WERI-Rb-1 (cell line): ENCODE measurements at regions not wholly inside any gene's neighbourhood (a gene's known extent, or its start where the extent isn't known, plus 50 kb on each side); places are given as distances from the start of the nearest gene placed in this dataset.
A peak's percentile ranks its signal among the peaks of the same experiment; 100 is the strongest.
"Not testable (repeated sequence)": the region's sequence is repeated elsewhere in the genome, so short reads cannot be mapped to it uniquely, and the experiment has no call there.

ENCODE experiments used
- DNase-seq: peaks from one replicate; pipeline ENCODE4 v3.0.0-alpha.2; 2020
- H3K27ac ChIP-seq: fragments of 250-450 bp; sonication (Bioruptor Pico); 2 replicates; pipeline ENCODE4 v1.5.1; 2020; ENCODE audit warnings: mild to moderate bottlenecking, moderate library complexity
- H3K27me3 ChIP-seq: fragments of 250-450 bp; sonication (Bioruptor Pico); 2 replicates; pipeline ENCODE4 v1.5.1; 2021; ENCODE audit warnings: mild to moderate bottlenecking, low read depth, moderate library complexity; ENCODE audit not compliant: insufficient read depth, severe bottlenecking
- H3K36me3 ChIP-seq: fragments of 250-450 bp; sonication (Bioruptor Pico); 2 replicates; pipeline ENCODE4 v1.5.1; 2020; ENCODE audit warnings: mild to moderate bottlenecking, moderate library complexity
- H3K4me3 ChIP-seq: 2 replicates; pipeline ENCODE4 v1.5.1; 2011; ENCODE audit warnings: low read depth, mild to moderate bottlenecking, control low read depth, low read length
- H3K9me3 ChIP-seq: fragments of 250-450 bp; sonication (Bioruptor Pico); 2 replicates; pipeline ENCODE4 v1.5.1; 2021; ENCODE audit warnings: mild to moderate bottlenecking, moderate library complexity; ENCODE audit not compliant: severe bottlenecking
- TF ChIP-seq, protein P1 (sequence below): IDR thresholded peaks from 2 replicates; pipeline ENCODE4 v1.5.1; 2011; ENCODE audit warnings: low read depth, mild to moderate bottlenecking, control low read depth, inconsistent platforms, low read length

- Histone ChIP-seq H3K4me3 (no peak overlapping the region), H3K9me3 (no peaks in the 10 kb centered on the region), H3K27me3 (peaks cover 25% of the 10 kb centered on the region), H3K27ac (no peak overlapping the region), H3K36me3 (no peaks in the 10 kb centered on the region)
- TF ChIP-seq, protein P1, sequence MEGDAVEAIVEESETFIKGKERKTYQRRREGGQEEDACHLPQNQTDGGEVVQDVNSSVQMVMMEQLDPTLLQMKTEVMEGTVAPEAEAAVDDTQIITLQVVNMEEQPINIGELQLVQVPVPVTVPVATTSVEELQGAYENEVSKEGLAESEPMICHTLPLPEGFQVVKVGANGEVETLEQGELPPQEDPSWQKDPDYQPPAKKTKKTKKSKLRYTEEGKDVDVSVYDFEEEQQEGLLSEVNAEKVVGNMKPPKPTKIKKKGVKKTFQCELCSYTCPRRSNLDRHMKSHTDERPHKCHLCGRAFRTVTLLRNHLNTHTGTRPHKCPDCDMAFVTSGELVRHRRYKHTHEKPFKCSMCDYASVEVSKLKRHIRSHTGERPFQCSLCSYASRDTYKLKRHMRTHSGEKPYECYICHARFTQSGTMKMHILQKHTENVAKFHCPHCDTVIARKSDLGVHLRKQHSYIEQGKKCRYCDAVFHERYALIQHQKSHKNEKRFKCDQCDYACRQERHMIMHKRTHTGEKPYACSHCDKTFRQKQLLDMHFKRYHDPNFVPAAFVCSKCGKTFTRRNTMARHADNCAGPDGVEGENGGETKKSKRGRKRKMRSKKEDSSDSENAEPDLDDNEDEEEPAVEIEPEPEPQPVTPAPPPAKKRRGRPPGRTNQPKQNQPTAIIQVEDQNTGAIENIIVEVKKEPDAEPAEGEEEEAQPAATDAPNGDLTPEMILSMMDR, result no peak
- DNase-seq, result no peak
These were observed 1035.2 kb upstream of the SLIT2 start for GRCh38 chr4:19216476-19216875.

GRCh38 chr4:19214591-19215186, 1037.0 kb upstream of the SLIT2 start:
- H3K27ac ChIP-seq, result no peak overlapping the region
- no peak overlapping the region for H3K4me3 ChIP-seq
- DNase-seq, result no peak
- H3K9me3 ChIP-seq, result peaks cover 3% of the 10 kb centered on the region
- no peaks in the 10 kb centered on the region for H3K36me3 ChIP-seq
- TF ChIP-seq, protein P1, result no peak
- H3K27me3 ChIP-seq, result peaks cover 29% of the 10 kb centered on the region

DNA sequence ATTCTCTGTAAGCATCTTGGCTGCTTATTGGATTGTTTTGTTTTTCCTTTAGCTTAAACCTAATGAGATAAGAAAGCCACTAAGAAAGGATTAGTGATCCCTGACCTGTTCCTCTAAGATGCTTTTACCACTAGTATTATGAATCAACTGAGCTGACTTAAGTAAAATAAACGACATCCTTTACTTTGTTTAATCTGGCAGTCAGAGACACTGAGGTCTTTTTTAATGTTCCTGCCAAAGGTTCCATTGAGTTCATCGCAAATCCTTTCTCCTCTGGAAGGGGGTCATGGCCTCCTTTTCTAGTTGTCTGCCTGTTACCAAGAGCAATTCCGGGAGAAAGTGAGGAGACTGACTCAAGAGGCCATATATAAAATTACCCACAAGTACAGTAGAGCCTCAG, 1038.3 kb upstream of the SLIT2 start:
- Histone ChIP-seq H3K27ac (no peak overlapping the region), H3K9me3 (peaks cover 3% of the 10 kb centered on the region), H3K4me3 (no peak overlapping the region), H3K36me3 (no peaks in the 10 kb centered on the region), H3K27me3 (peaks cover 32% of the 10 kb centered on the region)
- TF ChIP-seq, protein P1, result no peak
- peak; percentile 67 for DNase-seq

- H3K27me3 ChIP-seq, result peaks cover 19% of the 10 kb centered on the region
- H3K36me3 ChIP-seq, result no peaks in the 10 kb centered on the region
- no peak overlapping the region for H3K4me3 ChIP-seq
- peaks cover 3% of the 10 kb centered on the region for H3K9me3 ChIP-seq
- TF ChIP-seq, protein P1, result no peak
- no peak overlapping the region for H3K27ac ChIP-seq
- DNase-seq, result no peak
These were observed 1045.9 kb upstream of the SLIT2 start for GRCh38 chr4:19205853-19206252.

GRCh38 chr4:19197838-19198237, 1053.9 kb upstream of the SLIT2 start:
- H3K27me3 ChIP-seq, DNase-seq, H3K4me3 ChIP-seq, H3K9me3 ChIP-seq, H3K27ac ChIP-seq, H3K36me3 ChIP-seq: not testable (repeated sequence)

GRCh38 chr4:19195696-19196095, 1056.0 kb upstream of the SLIT2 start:
- Histone ChIP-seq H3K27ac (no peak overlapping the region), H3K27me3 (no peaks in the 10 kb centered on the region)
- TF ChIP-seq, protein P1, result no peak

More at GRCh38 chr4:19195696-19196095, 1056.0 kb upstream of the SLIT2 start:
- Histone ChIP-seq H3K4me3 (no peak overlapping the region), H3K36me3 (no peaks in the 10 kb centered on the region), H3K9me3 (no peaks in the 10 kb centered on the region)
- no peak for DNase-seq
